ENCODE measurements at regions not wholly inside any gene's neighbourhood (a gene's known extent, or its start where the extent isn't known, plus 50 kb on each side); places are given as distances from the start of the nearest gene placed in this dataset.

DNA sequence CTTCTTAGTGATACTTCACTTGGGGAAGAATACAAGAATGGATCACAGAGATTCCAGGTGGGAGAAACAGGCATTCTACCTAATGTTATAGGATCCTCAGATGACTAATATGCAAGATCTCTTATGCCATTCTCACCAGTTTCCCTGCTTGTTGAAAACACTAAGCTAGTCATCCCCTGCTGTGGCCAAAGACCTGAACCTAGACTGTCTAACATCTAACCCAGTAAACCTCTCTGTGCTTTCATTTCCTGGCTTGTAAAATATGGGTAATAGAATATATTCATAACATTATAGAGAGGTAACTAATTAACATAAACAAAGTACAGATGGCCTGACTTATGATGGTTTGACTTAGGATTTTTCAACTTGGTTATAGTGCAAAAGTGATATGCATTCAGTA, 776.3 kb downstream of the TUSC7 start:
- DNase-seq, result no peak

GRCh38 chr3:117486719-117487716, 777.4 kb downstream of the TUSC7 start:
- DNase-seq, result no peak

- no peak for DNase-seq
These were observed 779.4 kb downstream of the TUSC7 start for GRCh38 chr3:117488983-117489382.

- no peak for DNase-seq
These were observed 780.1 kb downstream of the TUSC7 start for GRCh38 chr3:117489663-117490079.

DNA sequence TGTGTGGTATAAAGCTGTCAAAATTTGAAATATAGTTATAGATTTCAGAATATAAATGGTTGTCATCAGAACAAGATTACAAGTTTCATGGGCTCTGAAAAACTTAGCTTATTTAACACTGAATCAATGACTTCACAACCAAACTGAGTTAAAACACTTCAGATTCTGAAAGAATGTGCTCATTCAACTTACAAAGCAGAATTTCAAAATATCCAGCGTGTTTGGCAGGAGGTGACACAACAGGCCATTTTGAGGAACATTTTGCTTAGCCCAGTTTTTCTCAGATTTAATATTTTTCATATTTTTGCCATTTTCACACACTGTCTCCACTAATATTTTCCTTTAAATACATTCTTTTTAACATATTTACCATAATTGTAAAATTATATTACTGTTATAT, 781.1 kb downstream of the TUSC7 start:
- DNase-seq, result no peak

- peak; percentile 7 for DNase-seq
These were observed 786.0 kb downstream of the TUSC7 start for GRCh38 chr3:117495620-117496019.

DNA sequence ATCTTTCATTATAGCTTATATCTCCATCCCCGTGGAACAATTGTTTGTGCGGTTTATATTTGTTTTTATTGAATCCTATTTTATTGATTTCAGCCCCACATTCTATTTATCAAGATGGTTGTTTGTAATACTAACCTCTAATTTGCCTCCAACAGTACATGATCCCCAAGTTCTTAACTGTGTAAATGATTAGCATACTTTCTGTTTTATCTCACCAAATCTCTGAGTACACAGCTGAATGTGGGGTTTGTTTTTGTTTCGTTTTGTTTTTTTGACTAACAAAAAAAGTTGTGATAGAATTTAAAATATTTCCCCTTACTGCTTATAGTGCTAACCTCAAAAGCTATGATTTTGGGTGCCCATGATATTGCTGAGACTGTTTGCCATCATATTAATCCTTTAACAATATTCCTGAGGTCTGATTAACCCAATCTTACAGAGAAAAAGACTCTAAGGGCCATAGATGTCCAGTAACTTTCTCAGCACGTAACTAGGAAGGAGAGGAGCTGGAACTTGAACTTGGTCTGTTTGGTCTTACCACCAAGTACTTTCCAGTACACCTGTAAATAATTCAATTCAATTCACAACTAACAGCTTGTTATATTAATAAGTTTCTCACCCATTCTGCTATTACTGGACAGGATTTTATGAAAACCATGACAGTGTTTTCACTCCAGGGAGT, 789.8 kb downstream of the TUSC7 start:
- peak; percentile 8 for DNase-seq

DNA sequence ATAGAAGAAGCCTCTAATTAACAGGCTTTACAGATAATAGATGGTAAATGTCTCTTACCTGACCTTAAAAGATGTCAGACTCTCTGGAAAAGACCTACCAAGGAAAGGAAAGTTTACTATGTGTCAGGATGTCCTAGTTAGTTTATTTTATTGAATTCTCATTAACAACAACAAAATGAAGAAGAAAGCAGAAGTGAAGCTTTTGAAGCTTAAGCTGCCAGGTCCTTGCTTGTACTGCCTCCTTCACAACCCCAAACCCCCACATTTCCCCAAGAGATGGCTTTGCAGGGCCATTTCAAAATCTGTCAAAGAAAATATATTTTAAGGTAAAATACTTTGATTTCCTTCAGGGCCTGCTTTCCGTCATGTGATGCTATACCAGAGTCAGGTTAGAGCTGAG, 798.4 kb downstream of the TUSC7 start:
- no peak for DNase-seq

DNA sequence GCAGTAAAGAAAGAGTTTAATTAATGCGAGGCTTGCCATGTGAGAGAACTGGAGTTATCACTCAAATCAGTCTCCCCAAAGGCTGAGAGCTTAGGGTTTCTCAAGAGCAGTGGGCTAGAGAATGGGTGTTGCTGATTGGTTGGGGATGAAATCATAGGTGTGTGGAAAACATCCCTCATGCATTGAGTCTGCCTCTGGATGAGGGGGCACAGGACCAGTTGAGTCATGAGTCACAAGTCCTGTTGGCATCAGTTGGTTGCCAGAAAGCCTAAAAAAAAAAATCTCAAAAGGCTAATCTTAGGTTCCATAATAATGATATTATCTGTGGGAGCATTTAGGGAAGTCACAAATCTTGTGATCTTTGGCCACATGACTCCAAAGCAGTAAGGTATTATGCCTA, 800.3 kb downstream of the TUSC7 start:
- no peak for DNase-seq

DNA sequence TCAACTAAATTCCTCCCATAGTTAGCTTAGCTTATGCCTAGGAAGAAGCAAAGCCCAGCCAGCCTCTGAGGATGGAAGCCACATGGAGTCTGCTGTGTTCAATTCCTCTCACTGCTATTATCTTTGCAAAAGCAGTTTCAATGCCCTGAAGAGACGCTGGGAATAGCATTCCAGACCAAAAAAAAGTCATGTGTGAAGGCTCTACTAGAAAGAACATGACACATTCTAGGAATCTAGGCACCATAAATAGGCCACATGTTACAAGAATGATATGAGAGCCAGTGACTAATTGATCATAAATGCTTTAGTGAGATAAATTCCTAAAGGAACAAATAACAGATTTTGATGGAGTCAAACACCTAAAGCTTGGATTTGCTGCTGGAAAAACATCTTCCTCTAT, 800.8 kb downstream of the TUSC7 start:
- peak; percentile 70 for DNase-seq

DNA sequence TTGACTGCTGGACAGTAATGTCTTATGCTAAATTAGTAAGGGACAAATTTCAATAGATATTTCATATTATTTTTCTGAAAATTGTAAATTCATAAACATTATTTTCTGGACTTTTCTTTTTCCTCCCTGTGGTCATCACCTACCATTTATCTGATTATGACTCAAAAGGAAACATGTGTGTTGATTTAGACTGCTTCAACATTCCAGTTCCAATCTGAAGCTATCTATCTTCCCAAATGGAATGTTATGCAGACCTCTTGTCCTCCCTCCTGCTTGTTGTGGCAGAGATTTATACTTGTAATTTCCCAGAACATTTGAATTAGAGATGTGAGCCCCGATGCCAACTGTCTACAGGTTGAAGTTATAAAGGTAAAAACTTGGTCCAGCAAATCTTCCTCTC, 803.4 kb downstream of the TUSC7 start:
- peak; percentile 41 for DNase-seq

- no peak for DNase-seq
These were observed 805.7 kb downstream of the TUSC7 start for GRCh38 chr3:117515309-117515708.

DNA sequence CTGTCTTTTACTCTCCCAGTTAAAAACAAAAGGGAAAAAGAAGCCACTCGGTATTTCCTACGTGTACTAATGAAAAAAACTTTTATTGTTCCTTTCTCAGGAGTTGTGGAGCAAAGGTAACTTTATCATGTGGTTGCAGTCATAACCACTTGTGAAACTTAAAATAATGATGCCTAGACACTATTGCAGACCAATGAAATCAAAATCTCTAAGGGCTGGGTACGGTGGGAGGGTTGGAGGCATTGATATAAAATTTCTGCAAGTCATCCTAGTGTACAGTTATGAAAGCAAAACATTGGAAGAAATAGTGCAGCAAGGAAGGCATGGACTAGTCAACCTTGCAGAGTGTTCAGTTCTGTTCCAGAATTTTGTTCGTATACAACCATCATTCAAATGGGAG, 808.8 kb downstream of the TUSC7 start:
- DNase-seq, result no peak

GRCh38 chr3:117519776-117520175, 810.2 kb downstream of the TUSC7 start:
- no peak for DNase-seq

DNA sequence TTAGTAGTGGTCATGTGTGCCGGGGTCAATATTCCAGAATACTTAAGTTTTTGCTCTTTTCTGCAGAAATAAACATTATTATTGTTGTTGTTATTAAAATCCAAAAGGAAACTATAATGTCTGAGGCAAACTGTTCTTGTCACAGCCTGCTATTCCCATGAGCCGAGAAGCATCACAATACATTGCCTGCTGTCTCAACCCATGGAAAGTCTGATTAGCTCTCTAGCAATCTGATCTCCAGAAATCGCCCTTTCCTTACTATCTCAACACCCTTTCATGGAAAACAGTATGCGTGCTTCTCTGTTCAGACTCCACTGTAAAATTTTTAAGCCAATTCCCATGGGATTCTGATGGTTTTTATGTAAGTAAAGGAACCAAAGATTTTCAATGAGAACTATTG, 811.0 kb downstream of the TUSC7 start:
- DNase-seq, result no peak

- DNase-seq, result no peak
These were observed 813.8 kb downstream of the TUSC7 start for GRCh38 chr3:117523418-117523817.

DNA sequence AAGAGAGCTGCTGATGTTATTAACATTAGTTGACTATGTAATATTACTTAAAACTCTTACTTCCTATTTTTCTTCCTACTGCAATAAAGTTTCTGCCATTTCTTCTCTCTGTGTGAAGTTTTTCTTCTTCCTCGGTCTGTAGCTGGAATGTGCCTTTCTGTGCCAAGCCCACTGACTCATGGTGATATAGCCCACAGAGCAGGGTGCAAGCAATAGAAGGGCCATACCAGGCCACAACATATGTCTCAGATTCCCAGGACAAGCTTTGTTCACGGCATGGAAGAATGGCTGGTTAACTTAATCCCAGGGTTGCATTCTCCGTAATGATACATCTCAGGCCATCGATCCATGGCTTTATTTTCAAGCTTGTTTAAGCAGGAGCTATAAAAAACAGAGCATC, 815.3 kb downstream of the TUSC7 start:
- peak; percentile 74 for DNase-seq

DNA sequence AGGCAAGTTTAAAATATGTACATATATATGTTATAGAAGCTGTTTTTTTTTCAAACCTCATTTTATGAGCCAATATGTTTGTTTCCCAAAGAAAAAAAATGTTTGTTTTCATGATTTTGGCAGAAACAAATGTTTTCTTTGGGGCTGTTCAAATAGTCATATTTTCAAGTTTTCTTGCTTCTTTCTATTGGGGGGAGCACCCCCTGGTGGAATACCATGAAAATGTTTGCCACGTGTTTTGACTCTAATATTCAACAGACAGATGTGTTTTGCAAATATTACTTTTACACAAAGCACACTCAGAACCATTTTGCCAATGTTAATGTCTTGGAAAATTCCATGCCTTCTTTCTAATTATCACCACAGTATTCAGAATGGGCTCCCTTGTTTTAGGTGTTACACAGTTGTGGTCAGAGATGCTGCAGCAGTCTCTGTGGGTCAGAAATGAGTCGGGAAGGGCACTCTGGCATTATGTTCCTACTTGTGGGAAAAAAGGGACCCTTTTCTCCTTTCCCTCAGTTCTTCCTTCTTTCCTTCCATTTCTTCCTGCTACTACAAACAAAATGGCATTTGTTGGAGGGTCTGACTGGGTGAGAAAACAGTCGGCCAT, 817.0 kb downstream of the TUSC7 start:
- DNase-seq, result peak; percentile 39

GRCh38 chr3:117527346-117527745, 817.8 kb downstream of the TUSC7 start:
- DNase-seq, result no peak

DNA sequence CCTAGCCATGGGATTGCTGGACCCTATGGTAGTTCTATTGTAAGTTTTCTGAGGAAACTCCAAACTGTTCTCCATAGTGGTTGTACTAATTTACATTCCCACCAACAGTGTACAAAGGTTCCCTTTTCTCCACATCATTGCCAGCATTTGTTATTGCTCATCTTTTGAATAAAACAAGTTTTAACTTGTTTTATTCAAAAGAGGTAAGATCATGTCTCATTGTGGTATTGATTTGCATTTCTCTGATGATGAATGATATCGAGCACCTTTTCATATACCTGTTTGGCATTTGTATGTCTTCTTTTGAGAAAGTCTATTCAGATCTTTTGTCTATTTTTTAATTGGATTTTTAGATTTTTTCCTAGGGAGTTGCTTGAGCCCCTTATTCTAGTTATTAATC, 819.1 kb downstream of the TUSC7 start:
- DNase-seq, result no peak

DNA sequence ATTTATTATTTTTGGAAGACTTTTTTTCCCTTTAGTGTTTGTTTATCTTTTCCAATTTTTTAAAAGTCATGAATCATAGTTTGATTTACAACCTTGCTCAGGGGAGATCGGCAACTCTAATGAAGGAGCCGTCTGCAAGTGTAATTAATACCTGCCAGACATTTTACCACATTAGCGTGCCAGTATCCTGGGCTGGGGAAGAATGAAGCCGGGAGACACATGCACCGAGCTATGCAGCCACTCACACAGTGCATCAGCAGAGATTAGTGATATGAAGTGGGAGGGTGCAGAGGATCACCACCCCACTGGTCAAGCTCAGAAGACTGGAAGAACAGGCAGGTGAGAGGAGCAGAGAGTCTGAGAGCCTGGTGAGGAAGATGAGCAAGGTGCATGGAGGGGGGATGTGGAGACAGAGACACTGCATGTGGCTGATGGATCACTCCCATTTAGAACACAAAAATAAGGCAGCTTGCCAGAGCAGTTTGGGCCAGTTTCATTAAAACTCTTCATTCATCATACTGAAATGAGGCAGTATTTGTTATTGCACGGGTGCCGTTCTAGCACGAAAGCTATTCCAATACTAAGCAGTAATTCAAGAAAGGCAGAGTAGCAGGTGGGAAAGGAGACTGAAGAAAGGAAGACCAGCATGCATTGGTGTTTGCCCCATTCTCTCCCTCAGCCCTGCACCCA, 821.6 kb downstream of the TUSC7 start:
- DNase-seq, result no peak

DNA sequence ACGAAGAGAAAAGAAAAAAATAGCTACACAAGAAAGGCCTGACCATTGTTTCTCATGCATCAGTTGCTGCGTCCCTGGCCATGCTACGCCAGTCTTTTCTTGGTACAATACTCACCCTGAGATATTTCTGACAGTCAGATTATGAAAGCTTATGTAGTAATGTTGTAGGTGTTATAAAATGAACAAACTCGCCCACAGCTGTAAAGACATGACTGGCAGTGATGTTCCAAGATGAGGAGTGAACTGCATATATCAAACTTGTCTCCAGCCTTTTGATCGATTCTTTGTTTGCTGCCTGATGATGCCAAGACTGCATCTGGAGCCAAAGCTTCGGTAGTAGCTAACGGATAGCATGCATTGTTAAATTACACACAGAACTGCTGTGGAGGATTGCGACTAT, 822.7 kb downstream of the TUSC7 start:
- no peak for DNase-seq

- DNase-seq, result no peak
These were observed 824.6 kb downstream of the TUSC7 start for GRCh38 chr3:117534138-117534537.
